ENCODE measurements at regions not wholly inside any gene's neighbourhood (a gene's known extent, or its start where the extent isn't known, plus 50 kb on each side); places are given as distances from the start of the nearest gene placed in this dataset.

DNA sequence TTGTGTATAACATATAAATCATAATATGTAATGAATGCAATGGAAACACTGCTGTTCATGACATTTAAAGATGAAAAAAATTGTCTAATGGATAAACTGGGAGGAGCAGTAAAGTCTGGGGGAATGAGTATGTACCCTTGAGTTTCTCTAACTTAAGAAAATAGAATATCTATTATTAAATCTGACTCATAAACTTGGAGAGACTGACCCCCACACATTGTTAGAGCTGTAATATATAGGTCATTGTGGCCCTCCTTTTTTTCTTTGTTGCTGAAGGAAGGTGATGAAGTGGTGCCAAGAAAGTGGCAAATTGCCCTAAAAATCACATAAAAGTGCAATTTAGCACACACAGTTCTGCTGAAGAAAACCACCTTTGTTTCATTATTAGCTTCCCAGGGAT lies 389.8 kb upstream of the RARB start:
- H3K4me3 ChIP-seq (replicated peaks; ENCODE audit: insufficient read depth, low read length) = no peak overlapping the region
- TF ChIP-seq SPI1 (IDR thresholded peaks at IDR 0.05; ENCODE audit: borderline replicate concordance, low read depth) (no peak), GABPA (IDR thresholded peaks at IDR 0.05; ENCODE audit: low read depth) (no peak), CTCF (IDR thresholded peaks at IDR 0.05; ENCODE audit: insufficient read depth, low read length) (no peak), POLR2AphosphoS5 (IDR thresholded peaks at IDR 0.05; ENCODE audit: low read depth) (no peak), REST (IDR thresholded peaks at IDR 0.05; ENCODE audit: insufficient replicate concordance, low read depth) (no peak)
- no peak for DNase-seq (ENCODE audit: low read depth in 1 of 2, low spot score in 1 of 2)
- no peaks in the 10 kb centered on the region for H3K27me3 ChIP-seq (ENCODE audit: insufficient read depth, poor library complexity, severe bottlenecking)
- no peak overlapping the region for H3K27ac ChIP-seq (replicated peaks)

GRCh38 chr3:25038922-25039321 lies 389.1 kb upstream of the RARB start:
- DNase-seq (ENCODE audit: low read depth in 1 of 2, low spot score in 1 of 2) = no peak
- no peaks in the 10 kb centered on the region for H3K27me3 ChIP-seq (ENCODE audit: insufficient read depth, poor library complexity, severe bottlenecking)
- TF ChIP-seq SPI1 (IDR thresholded peaks at IDR 0.05; ENCODE audit: borderline replicate concordance, low read depth) = no peak
- no peak for TF ChIP-seq REST (IDR thresholded peaks at IDR 0.05; ENCODE audit: insufficient replicate concordance, low read depth)
- TF ChIP-seq GABPA (IDR thresholded peaks at IDR 0.05; ENCODE audit: low read depth) = no peak
- TF ChIP-seq POLR2AphosphoS5 (IDR thresholded peaks at IDR 0.05; ENCODE audit: low read depth) = no peak
- no peak for TF ChIP-seq CTCF (IDR thresholded peaks at IDR 0.05; ENCODE audit: insufficient read depth, low read length)
- no peak overlapping the region for H3K27ac ChIP-seq (replicated peaks)
- no peak overlapping the region for H3K4me3 ChIP-seq (replicated peaks; ENCODE audit: insufficient read depth, low read length)

GRCh38 chr3:25040748-25041147 lies 387.3 kb upstream of the RARB start:
- DNase-seq (ENCODE audit: low read depth in 1 of 2, low spot score in 1 of 2) = no peak
- TF ChIP-seq POLR2AphosphoS5 (IDR thresholded peaks at IDR 0.05; ENCODE audit: low read depth) = no peak
- no peak for TF ChIP-seq GABPA (IDR thresholded peaks at IDR 0.05; ENCODE audit: low read depth)
- no peak for TF ChIP-seq SPI1 (IDR thresholded peaks at IDR 0.05; ENCODE audit: borderline replicate concordance, low read depth)
- TF ChIP-seq REST (IDR thresholded peaks at IDR 0.05; ENCODE audit: insufficient replicate concordance, low read depth) = no peak
- no peak for TF ChIP-seq CTCF (IDR thresholded peaks at IDR 0.05; ENCODE audit: insufficient read depth, low read length)

More at GRCh38 chr3:25040748-25041147, 387.3 kb upstream of the RARB start:
- Histone ChIP-seq H3K4me3 (replicated peaks; ENCODE audit: insufficient read depth, low read length) (no peak overlapping the region), H3K27ac (replicated peaks) (no peak overlapping the region), H3K27me3 (ENCODE audit: insufficient read depth, poor library complexity, severe bottlenecking) (peaks cover 2% of the 10 kb centered on the region)
